ENCODE measurements at regions not wholly inside any gene's neighbourhood (a gene's known extent, or its start where the extent isn't known, plus 50 kb on each side); places are given as distances from the start of the nearest gene placed in this dataset.

DNA sequence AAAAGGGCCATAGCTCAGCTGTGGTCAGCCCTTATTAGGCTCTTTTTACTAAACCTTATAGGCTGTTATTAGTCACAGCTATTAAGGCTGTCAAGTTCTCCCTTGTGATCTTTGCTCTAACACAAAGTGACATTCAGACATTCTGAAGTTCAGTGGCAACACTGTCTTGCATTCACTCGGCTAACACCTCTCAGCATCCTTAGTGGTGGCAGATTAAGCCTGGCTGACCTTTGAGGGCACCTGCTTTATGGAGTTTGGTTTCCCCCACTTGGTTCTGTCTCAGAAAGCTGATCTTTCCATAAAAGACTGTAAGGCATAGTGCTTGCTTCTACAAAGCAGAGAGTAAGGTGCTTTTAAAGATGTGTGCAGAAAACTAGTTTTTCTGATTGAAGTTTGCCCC is 677.4 kb upstream of the TMEM132C start:
- no peak for TF ChIP-seq CTCF (IDR thresholded peaks at IDR 0.05; ENCODE audit: insufficient read depth, low read length)
- TF ChIP-seq POLR2AphosphoS5 (IDR thresholded peaks at IDR 0.05; ENCODE audit: low read depth) = no peak
- no peak for TF ChIP-seq REST (IDR thresholded peaks at IDR 0.05; ENCODE audit: insufficient replicate concordance, low read depth)
- TF ChIP-seq GABPA (IDR thresholded peaks at IDR 0.05; ENCODE audit: low read depth) = no peak

All from HL-60 (cell line).